ENCODE measurements at regions not wholly inside any gene's neighbourhood (a gene's known extent, or its start where the extent isn't known, plus 50 kb on each side); places are given as distances from the start of the nearest gene placed in this dataset.

DNA sequence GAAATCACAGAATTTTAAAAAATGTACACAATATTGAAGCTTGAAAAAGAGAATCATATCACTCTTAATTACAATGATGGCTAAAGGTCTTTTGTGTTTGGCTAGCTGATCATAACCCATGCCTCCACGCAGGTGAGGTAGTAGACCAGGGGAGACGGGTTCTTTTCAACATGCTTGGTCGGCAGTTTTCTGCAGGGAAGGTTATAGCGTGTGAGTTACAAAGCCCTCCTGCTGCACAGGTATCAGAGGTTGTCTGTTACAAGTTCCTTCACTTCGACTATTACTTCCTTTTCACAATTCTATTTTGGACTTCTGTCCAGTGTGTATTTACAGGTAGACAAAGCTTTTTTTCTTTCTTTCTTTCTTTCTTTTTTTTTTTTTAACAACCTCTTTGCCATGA, 127.1 kb upstream of the PRPS1L1 start:
- DNase-seq: no peak

DNA sequence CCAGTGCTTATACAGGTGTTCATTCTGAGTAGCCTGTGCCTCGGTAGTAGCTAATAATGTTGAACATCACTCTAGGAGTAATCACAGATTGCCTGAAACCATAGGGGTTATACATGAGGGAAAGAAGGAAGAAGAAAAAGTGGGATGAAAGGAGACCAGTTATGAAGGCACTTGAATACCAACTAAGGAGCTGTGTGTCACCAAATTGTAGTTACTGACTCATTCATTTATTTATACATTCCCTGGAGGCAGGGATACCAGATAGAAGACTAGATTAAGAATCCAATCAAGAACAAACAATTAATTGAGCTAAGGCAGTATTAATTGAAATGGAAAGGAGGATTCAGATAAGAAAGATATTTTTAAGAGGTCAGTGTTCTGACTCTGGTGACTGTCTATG, 129.6 kb upstream of the PRPS1L1 start:
- DNase-seq: no peak

DNA sequence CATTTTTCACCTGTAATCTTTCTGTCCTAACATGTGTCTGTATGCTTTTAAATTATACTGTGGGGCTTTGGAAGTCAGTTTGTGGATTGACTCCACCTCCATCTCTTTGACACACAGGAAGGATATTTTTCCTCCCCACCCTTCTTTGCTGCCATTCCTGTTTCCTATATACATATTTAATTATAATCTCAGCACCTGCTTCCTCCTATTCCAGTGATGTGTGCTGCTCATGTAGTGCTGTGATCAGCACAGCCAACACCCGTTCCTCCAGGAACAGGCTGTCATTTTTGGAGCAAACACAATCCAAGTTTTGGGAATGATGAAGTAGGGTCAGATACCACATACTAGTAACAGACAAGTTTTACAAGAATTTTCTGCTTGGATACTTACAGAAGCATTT, 135.0 kb upstream of the PRPS1L1 start:
- DNase-seq: no peak

DNA sequence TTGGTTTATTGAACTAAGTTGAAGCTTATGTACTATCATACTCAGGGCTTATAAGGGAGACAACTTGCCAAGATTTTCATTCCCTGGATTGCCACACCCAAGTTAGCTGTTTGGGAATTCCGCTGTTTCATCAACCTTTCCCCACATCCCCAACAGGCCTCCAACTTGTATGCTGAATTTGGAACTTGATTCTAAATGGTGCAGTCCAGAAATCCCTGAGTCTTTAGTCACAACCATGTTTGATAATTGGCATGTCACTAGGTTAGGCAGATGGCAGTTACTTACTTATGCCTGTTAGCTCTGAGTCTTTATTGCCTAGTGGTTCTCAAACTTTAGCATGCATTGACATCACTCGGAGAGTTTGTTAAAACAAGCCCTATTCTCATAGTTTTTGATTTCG, 135.4 kb upstream of the PRPS1L1 start:
- DNase-seq: no peak

DNA sequence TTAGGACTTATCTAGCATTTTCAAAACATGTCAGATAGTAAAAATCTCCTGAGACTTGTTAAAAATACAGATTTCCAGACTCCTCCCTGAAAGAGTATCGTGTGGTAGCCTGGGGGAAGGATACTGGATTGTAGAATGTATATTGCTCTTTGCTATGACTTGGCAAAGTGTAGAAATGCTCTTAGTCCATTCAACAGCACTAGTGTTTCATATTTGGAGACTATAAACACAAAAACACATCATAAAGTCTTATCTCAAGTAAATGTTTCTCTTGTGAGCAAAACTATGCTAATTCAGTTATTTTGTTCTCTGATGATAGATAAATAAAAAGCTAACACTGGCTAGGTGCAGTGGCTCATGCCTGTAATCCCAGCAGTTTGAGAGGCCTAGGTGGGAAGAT, 137.5 kb upstream of the PRPS1L1 start:
- no peak for DNase-seq

DNA sequence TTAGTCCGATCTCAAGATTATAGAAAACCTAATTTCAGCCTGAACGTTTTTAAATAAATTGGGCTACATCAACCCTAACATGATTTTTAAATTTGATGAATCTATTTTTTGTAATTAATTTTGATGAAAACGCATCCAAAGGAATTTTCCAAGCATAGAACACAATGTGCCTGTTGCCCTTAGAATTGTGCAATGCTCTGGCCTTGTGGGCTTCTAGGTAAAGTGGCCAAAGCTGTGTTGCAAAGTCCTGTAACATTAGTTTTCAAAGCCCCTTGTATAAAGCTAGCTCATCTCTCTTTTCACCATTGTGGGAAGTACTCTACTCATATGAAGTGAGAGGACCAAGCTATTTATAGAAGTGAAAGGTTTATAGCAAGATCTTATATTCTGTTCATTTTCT, 138.4 kb upstream of the PRPS1L1 start:
- no peak for DNase-seq

DNA sequence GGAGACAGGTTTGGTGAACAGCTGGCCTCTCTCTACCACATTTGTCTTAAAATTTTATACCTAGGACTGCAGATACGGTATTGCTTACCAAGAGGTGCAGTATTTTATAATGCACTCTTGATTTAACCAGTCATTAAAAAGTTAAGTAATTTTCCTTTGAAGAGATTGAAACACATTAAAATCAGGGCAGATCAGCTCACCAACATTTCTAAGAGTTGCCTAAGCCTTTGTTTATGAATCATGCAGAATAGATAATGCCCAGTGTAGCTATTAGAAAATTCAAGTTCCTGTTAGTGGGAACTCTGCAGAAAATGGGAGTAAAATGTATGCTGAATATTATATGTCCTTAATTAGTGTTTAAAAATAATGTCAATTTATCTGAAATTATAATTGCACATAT, 140.2 kb upstream of the PRPS1L1 start:
- DNase-seq: no peak

DNA sequence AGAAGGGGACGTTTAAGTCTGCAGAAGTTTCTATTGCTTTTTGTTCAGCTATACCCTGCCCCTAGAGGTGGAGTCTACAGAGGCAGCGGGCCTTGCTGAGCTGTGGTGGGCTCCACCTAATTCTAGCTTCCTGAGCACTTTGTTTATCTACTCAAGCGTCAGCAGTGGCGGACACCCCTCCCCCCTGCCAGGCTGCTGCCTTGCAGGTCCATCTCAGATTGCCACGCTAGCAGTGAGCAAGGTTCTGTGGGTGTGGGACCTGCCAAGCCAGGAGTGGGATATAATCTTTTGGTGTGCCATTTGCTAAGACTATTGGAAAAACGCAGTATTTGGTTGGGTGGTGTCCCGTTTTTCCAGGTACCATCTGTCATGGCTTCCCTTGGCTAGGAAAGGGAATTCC, 147.3 kb upstream of the PRPS1L1 start:
- DNase-seq: no peak

DNA sequence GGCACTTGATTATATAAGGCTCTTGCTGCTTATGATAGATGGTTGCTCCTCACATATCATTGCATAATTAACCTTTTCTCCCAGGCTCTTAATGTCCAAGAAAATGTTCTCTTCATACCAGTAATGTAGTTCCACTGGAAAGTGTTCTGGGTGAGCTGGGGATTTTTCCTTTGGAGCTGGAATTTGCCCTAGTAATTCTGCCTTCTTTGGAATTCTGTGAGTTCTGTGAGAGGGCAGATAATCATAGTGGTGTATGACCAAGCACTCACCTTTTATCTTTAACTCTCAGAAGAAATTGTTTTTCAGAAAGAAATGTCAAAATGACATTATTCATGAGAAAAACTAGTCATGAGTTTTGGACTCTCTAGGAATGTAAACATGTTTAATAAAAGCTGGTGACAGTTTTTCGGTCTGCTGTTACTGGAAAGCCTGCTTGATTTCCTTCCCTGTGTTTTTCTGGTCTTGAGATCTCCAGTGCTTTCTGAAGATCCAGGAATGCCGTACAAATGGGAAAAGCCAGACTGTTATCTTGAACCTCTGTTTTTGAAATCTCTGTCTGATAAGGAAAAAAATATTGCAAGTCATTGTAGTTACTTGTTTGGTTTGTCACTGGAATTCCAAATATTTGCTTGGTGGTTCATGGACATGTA, 148.3 kb upstream of the PRPS1L1 start:
- DNase-seq: no peak

DNA sequence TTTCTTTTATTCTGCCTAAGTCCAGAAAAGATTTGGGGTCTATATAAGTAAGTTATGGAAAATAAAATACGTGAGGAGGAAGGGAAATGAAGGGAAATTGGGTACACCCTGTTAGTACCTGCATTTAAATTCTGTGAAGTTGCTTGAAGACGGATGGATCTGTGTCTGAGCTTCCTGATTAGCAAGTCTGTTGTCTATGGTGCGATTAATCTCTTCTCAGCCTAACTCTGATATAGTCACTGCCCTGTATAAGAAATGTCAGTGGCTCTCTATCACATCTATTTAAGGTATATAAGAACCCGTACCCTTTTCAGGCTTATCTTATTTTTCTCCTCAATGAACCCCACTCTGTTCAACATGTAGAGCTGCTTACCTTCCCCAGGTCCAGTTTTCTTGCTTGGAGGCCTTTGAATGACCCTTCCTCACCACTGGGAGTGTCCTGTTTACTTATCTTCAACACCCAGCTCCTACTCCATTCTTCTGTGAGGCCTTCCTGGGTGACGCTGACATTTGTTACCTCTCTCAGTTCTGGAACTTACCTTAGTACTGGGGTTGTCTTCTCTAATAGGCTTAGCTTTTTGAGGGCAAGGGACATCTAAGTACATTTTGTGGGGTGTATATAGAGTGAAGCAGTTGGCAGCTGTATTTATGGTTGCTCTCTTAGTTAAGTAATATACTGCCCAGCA, 149.6 kb upstream of the PRPS1L1 start:
- no peak for DNase-seq

DNA sequence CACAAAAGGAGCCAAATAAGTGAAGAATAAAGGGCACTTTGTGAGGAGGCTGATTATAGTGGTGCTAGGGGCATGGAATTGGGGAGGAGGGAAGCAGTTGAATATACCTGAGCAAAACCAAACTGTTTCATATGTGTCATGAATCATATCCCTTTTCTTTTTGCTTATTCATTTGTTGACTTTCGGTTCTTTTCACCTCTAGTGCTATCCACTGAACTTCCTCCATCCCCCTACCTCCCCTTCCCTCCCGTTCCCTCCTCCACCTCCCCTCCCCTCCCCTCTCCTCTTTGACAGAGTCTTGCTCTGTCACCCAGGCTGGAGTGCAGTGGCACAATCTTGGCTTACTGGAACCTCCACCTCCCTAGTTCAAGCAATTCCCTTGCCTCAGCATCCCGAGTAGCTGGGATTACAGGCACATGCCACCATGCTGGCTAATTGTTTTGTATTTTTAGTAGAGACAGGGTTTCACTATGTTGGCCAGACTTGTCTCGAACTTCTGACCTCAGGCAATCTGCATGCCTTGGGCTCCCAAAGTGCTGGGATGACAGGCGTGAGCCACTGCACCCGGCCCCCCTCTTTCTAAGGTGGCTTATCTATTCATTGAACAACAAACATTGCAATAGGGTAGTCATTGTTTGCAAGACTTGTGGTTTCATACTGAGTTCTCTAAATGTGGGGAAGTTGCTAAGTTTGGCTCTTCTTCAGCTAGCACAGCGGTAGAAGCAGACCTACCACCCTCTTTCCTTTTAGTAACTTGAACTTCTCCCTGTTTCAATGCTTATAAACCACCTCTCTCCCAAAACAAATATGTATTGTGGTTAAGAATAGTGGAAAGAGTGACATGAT, 150.4 kb upstream of the PRPS1L1 start:
- no peak for DNase-seq

DNA sequence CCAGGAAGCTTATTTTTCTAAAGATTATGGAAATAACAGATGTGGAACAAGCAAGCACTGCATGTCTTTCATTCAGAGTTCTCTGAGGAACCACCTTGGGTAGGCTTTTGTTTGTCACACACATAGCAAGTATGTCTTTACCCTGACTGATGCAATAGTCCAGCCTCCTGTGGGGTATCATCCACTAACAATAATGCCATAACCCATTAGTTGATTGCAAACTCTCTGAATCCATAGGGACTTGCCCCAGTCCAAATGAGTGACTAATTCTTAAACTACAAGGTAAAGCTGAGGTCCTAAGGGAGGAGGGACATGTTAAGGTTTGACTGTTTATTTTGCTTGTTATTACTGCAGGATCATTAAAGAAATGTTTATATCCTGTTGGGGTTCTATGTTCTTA, 151.4 kb upstream of the PRPS1L1 start:
- no peak for DNase-seq

DNA sequence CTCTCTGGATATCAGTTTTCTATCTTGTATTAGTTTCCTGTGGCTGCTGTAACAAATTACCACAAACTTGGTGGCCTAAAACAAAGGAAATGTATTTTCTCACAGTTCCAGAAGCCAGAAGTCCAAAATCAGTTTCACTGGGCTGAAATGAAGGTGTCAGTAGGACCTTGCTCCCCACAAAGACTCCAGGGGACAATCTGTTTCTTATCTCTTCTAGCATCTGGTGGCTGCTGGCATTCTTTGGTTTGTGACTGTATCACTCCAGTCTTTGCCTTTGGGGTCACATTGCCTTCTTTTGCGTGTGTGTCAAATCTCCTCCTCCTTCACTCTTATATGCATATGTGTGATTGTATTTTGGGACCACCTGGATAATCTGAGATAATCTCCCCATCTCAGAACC, 153.0 kb upstream of the PRPS1L1 start:
- no peak for DNase-seq

DNA sequence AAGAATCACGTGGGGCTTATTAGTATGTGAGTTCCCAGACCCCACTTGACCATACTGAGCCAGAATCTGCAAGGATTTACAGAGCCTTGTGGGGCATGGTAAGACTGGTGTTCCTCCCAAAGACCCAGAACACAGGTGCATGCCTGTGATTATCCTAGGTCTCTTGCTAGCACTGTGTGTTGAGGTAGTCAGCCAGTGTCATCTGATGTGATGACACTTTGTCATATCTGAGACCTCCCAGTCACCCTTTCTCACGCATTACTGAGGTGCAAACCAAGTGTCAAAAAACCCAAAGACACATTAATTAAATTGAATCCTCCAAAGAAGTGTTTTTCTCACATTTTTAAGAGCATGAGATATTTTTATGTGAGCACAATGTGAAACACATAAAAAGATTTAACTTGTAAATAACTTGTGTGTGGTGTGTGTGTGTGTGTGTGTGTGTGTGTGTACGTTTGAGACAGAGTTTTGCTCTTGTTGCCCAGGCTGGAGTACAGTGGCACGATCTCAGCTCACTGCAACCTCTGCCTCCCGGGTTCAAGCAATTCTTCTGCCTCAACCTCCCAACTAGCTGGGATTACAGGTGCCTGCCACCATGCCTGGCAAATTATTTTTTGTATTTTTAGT, 162.0 kb upstream of the PRPS1L1 start:
- no peak for DNase-seq

DNA sequence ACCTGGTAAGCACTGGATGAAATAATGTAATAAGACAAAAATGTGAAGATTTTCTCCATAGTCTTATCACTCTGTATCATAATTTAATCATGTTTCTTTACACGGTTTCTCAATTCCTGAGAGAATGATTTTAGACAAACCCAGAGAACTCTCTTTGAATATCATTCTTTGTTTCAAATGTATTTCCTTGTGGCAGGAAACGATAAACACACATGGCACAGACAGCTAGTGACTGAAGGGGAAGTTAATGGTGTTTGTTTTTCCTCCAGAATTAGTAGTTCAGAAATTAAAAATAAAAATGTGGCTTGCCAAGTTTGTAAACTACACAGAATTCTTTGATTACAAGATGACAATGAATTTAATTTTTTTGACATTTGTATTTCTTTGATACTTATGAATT, 163.7 kb upstream of the PRPS1L1 start:
- no peak for DNase-seq

DNA sequence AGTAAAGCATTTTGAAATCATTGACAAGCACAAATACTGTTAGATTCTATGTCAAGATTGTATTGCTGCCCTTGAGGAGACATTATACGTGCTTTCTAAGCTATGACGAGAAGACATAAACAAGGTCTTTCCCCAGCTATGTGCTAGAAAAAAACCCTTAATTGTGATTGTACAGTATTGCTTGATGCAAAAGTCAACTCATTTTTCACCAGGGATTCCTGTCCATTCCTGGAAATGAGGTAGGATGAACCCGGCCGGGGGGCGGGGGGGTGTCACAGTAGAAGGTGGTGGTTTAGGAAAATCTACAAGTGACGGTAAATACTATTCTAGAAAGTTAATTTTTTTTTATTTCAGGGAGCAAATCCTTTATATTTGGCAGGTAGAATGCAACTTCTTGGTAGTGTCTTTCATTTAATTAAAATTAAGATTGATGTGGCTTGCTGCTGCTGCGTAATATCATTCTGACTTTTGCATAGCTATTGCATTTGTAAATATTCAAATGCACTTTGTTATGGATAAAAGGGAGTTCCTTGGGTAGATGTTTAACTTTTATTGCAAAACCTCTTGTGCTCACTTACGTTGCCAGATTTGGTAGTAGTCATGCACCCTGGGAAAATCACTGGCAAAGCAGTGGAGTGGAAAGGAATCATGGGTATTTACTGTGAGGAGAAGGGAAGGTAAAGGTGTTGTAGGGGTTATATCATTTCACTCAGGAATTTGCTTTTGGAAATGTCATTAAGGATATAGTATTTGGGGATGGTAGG, 164.4 kb upstream of the PRPS1L1 start:
- no peak for DNase-seq

DNA sequence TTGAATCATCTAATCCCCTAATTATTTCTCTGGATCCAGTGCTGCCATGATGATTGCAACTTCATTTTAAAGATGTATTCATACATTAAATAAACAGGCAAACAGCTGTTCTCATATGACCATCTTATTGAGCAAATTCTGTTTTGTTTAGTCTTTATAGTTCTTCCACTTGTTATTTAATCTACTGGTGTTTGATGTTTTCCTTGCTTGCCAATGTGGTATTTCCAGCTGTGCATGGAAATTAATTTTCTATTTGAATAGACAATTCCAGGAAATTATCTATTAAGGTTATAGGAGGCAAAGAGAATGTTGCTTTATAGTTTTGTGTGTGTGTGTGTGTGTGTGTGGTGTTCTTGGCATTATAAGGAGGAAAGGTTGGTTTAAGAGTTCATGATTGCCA, 167.0 kb upstream of the PRPS1L1 start:
- no peak for DNase-seq

DNA sequence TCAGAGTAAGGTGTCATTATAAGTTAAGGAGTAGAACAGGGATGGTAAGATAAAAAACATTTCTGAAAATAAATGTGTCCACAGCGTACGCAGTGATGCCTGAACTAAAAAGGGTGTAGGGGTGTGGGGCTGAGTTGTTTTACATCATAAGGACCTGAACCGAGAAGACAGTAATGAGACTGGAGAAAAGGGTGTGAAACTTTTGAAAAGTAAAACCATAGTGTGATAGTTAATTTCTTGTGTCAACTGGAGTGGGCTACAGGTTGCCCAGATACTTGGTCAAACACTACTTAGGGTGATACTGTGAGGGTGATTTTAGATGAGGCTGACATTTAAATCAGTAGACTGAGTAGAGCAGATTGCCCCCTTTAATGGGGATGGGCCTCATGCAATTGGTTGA, 169.0 kb upstream of the PRPS1L1 start:
- DNase-seq: no peak

DNA sequence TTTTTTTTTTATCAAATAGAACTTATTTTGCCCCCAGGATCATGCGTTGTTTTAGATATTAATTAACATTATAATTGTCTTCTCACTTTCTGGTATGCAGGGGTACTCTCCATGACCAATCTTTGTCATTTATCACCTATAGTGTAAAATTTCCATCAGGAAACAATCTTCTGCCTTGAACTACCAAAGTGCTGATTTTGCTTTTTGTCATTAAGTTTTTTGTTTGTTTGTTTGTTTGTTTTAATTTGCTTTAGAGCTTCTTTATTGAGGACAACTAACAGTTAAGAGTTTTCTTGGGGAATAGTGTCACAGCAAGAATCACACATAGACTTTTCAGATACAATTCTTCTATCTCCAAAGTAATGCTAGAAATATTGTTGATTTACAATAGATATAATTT, 171.2 kb upstream of the PRPS1L1 start:
- no peak for DNase-seq

DNA sequence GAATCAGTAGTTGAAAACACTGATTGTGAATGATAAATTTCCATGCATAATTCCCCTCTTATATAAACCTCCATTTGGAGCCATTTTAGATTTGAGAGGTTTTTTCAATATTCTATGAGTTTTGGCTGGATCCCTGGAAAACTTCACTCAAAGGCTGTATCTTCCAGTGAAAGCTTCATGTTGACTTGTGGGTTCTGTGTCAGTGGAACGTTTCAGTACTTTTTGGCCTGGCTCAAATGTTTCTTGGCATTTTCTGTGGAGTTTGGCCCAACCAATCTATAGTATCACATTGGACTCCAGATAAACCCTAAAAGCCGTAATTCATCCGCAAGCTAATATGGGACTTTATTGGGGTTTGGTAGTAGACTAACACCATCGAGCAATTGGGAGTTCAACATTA, 172.6 kb upstream of the PRPS1L1 start:
- DNase-seq: no peak

DNA sequence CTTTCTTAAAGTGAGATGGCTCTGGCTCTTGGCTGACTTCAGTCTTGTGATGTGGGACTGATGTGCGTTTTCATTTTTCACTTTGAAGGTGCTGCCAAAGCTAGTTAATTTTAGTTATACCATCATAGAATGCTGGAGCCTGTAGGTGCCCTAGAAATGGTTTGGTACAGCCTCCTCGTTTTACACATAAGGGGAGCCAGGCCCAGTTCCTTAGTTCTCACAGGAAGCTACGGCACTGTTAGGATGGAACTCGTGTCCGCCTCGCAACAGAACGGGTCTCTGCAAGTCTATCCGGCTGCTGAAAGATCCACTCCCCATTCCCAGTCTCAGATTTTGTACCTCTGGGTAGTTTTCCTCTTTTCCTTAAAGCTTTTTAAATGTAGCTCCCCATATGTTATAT, 173.2 kb upstream of the PRPS1L1 start:
- no peak for DNase-seq

DNA sequence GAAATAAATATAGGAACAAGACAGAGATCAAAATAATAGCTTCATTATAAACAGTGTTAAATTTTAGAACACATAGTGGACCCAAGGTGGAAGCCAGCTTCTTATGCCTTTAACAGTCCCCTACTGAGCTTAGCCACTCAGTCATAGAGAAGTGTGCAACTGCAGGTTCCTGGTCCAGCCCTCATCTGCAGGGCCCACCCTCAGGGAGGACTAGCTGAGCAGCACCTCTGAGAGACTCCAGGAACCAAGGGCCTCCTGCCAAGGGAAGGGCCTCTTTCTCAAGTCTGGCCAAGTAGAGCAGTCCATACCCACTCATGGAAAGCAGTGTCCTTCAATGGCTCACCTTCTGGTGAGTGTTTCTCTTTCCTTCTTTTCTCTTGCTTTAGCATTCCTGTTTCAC, 173.7 kb upstream of the PRPS1L1 start:
- no peak for DNase-seq
